Islet of Langerhans (tissue), 1 donor: ENCODE measurements at regions not wholly inside any gene's neighbourhood (a gene's known extent, or its start where the extent isn't known, plus 50 kb on each side); places are given as distances from the start of the nearest gene placed in this dataset.
"Not testable (repeated sequence)": the region's sequence is repeated elsewhere in the genome, so short reads cannot be mapped to it uniquely, and the experiment has no call there.

Experiments
- FAIRE-seq: peaks from one replicate; lab custom pipeline; 2011; peaks lifted over from hg19 to GRCh38; lab: Jason Lieb, UNC

GRCh38 chr14:88064841-88065240, 59.9 kb downstream of the GPR65 start:
- FAIRE-seq = no peak

GRCh38 chr14:88069677-88070076, 64.7 kb downstream of the GPR65 start:
- no peak for FAIRE-seq

GRCh38 chr14:88075269-88075981, 70.5 kb downstream of the GPR65 start:
- FAIRE-seq = peak; percentile 9

- no peak for FAIRE-seq
Measured at GRCh38 chr14:88078525-88078924, 73.6 kb downstream of the GPR65 start.

- FAIRE-seq = no peak
Measured at GRCh38 chr14:88079624-88080023, 74.7 kb downstream of the GPR65 start.

- FAIRE-seq = no peak
Measured at GRCh38 chr14:88085736-88086135, 80.8 kb downstream of the GPR65 start.

- FAIRE-seq = no peak
Measured at GRCh38 chr14:88089445-88089844, 84.5 kb downstream of the GPR65 start.

- FAIRE-seq = no peak
Measured at GRCh38 chr14:88092529-88092928, 87.6 kb downstream of the GPR65 start.

- FAIRE-seq = no peak
Measured at GRCh38 chr14:88095791-88096190, 90.9 kb downstream of the GPR65 start.

- FAIRE-seq = no peak
Measured at GRCh38 chr14:88098163-88098562, 93.2 kb downstream of the GPR65 start.

GRCh38 chr14:88104710-88105109, 99.8 kb downstream of the GPR65 start:
- FAIRE-seq = no peak

GRCh38 chr14:88106377-88106776, 101.4 kb downstream of the GPR65 start:
- no peak for FAIRE-seq

- not testable (repeated sequence) for FAIRE-seq
Measured at GRCh38 chr14:88127669-88128068, 122.7 kb downstream of the GPR65 start.

GRCh38 chr14:88128816-88129215, 123.9 kb downstream of the GPR65 start:
- FAIRE-seq = no peak

GRCh38 chr14:88129306-88130056, 124.5 kb downstream of the GPR65 start:
- FAIRE-seq = no peak

GRCh38 chr14:88130057-88130432, 125.1 kb downstream of the GPR65 start:
- FAIRE-seq = no peak
